NCI-H1048 (cell line): ENCODE measurements at regions not wholly inside any gene's neighbourhood (a gene's known extent, or its start where the extent isn't known, plus 50 kb on each side); places are given as distances from the start of the nearest gene placed in this dataset.
"Not testable (repeated sequence)": the region's sequence is repeated elsewhere in the genome, so short reads cannot be mapped to it uniquely, and the experiment has no call there.

Experiments used
- DNase-seq: peaks from one replicate; lab custom pipeline; 2025; lab: John Stamatoyannopoulos, UW

DNA sequence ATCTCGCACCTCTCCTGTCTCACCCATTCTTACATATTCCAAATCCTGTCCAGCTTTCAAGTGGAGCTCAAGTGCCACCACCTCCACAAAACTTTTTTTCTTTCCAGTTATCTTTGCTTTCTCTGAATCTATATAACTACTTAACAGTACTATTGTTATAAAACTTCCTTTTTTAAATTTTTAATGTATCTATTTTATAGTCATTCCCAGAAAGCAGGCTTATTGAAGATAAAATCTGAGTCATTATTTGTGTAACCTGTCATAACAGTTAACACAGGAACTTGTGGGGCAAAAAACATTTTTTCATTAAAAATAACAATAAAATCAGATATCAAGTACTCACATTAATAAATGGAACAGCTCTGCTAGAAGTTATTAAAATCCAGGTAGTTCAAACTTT, 73.3 kb upstream of the ALCAM start:
- DNase-seq: no peak

DNA sequence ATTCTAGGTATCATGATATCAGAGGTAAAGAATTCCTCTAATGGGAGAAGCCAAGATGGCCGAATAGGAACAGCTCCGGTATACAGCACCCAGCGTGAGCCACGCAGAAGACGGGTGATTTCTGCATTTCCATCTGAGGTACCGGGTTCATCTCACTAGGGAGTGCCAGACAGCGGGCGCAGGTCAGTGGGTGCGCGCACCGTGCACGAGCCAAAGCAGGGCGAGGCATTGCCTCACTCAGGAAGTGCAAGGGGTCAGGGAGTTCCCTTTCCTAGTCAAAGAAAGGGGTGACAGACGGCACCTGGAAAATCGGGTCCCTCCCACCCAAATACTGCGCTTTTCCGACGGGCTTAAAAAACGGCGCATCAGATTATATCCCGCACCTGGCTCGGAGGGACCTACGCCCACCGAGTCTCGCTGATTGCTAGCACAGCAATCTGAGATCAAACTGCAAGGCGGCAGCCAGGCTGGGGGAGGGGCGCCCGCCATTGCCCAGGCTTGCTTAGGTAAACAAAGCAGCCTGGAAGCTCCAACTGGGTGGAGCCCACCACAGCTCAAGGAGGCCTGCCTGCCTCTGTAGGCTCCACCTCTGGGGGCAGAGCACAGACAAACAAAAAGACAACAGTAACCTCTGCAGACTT, 70.4 kb upstream of the ALCAM start:
- DNase-seq: not testable (repeated sequence)

DNA sequence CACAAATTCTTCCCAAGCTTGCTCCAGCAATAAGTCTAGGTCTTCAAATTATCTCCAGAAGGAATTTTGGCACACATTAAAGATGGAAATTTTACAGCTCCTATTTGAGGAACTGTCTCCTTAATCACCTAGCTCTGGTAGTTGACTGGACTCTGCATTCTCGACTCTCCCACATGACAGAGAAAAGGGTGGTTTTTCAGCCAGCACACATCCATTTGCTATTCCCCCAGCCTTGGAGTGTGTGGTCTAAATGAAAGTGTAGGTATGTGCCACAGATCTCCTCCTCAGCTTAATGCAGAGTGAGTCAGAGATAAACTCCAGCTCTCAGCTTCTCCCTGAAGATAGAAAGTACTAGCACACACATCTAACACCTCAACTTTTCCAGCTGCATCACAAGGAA, 62.2 kb upstream of the ALCAM start:
- no peak for DNase-seq

DNA sequence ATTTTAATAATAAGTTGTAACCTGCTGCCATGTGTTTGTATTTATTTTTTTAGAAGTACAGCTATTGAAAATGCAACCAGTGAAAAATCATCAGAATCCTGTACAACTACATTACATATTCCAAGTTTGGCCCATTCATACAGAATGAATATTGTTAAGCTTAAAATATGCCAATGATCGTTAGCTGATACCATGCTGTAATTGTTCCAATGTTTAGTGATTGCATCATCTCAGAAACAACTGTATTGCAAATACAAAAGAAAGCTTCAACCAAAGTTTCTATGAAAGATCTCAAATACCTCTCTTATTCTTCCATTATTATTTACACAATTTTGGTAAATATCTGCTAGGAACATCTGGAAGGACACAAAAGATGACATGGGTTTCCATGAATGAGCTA, 51.6 kb upstream of the ALCAM start:
- DNase-seq: no peak

DNA sequence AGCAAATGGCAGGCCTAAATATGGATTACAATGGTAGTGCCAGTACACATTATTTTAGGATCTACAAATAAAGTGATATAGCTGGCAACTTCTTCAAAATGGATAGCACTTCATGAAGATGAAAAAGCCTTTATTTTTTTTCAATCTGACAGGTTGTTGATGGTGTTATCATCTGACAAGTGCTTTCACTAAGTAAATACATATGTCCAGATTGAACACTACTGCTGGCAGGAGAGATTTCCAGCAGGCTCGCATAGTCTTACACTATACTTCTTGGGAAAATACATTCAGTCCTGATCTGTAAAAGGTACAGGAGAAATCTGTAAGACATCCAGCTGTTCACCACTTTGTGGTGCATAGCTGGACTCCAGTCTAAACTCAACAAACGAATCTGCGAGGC, 50.9 kb upstream of the ALCAM start:
- no peak for DNase-seq

DNA sequence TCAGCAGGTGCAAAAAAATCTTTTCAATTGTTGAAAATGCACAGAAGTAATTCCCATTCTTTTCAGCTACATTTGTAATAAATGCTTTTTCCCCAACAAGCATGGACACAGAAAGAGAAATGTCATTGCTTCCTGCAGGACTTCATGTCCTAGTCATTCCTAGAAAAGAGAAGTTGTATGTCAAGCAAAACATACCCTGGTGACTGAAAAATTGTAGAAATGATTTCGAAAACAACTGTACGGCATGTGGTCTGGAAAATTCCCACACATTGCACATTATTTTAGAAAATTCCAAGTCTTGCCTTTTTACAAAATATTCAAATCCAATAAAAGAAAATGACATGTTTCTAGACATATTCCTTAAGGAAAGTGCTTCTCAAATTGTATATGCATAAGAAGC, 50.4 kb upstream of the ALCAM start:
- no peak for DNase-seq
